Esophagus muscularis mucosa (tissue), 3 donors: ENCODE measurements at regions not wholly inside any gene's neighbourhood (a gene's known extent, or its start where the extent isn't known, plus 50 kb on each side); places are given as distances from the start of the nearest gene placed in this dataset.

Experiments used
- CTCF ChIP-seq, 3 experiments: fragments of 200-600 bp in 2 of 3; fragments of 450-650 bp in 1 of 3; sonication (generic) in 2 of 3; IDR thresholded peaks; one replicate each; pipeline ENCODE4 v1.5.1; 2017 to 2019; ENCODE audit warnings: antibody characterized with exemption in 3 of 3, mild to moderate bottlenecking in 2 of 3, moderate library complexity in 1 of 3
- POLR2AphosphoS5 ChIP-seq, 2 donors: sonication (generic); formaldehyde crosslinking; IDR thresholded peaks; one replicate each; pipeline ENCODE4 v1.6.1; 2017; ENCODE audit warnings: antibody characterized with exemption in 2 of 2

DNA sequence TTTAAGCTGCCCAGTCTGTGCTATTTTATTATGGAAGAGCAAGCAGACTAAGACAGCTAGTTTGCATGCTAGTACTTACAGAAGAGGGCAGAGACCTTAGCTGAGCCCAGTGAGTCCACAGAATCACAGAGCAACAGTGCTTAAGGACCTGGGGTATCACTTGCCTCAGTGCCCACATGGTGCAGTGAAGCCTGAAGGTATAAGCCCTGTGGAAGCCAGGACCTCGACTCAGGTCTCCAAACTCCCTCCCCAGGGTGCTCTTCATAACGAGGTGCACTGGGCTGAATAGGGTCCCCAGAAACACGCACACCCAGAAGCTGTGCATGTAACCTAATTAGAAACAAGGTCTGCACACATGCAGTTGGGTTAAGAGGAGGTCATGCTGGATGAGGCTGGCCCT lies 718.1 kb downstream of the GALR1 start:
- TF ChIP-seq POLR2AphosphoS5 (IDR thresholded peaks at IDR 0.05) (no peak), CTCF (IDR thresholded peaks at IDR 0.05) (no peak)
